Small intestine (tissue), 7 donors: ENCODE measurements at regions not wholly inside any gene's neighbourhood (a gene's known extent, or its start where the extent isn't known, plus 50 kb on each side); places are given as distances from the start of the nearest gene placed in this dataset.

Source experiments
- DNase-seq, 2 donors: peaks; one replicate each; pipeline versions ENCODE4 v3.0.0 to v3.0.0-alpha.2; 2013
- FAIRE-seq: peaks from 2 replicates; lab custom pipeline; 2012; peaks lifted over from hg19 to GRCh38; lab: Jason Lieb, UNC
- H3K27ac ChIP-seq, 3 donors: one replicate each; pipeline ENCODE4 v1.5.1; 2013; ENCODE audit warnings: low read length in 2 of 3, mild to moderate bottlenecking in 2 of 3, control low read depth in 1 of 3, inconsistent platforms in 1 of 3, low read depth in 1 of 3, moderate library complexity in 1 of 3
- H3K27me3 ChIP-seq, 3 donors: one replicate each; pipeline ENCODE4 v1.6.1; 2013; ENCODE audit warnings: low read length in 3 of 3, inconsistent platforms in 1 of 3; ENCODE audit not compliant: control insufficient read depth in 3 of 3, insufficient read depth in 3 of 3
- H3K36me3 ChIP-seq, 3 donors: one replicate each; pipeline ENCODE4 v1.6.1; 2013; ENCODE audit warnings: low read length in 3 of 3, inconsistent platforms in 1 of 3, low read depth in 1 of 3, mild to moderate bottlenecking in 1 of 3, moderate library complexity in 1 of 3; ENCODE audit not compliant: control insufficient read depth in 3 of 3, insufficient read depth in 2 of 3
- H3K4me1 ChIP-seq, 3 donors: one replicate each; pipeline ENCODE4 v1.6.1; 2013; ENCODE audit warnings: low read length in 2 of 3, inconsistent platforms in 1 of 3, low read depth in 1 of 3, mild to moderate bottlenecking in 1 of 3, moderate library complexity in 1 of 3; ENCODE audit not compliant: control insufficient read depth in 3 of 3, insufficient read depth in 2 of 3
- H3K4me3 ChIP-seq, 3 donors: one replicate each; pipeline ENCODE4 v1.5.1; 2013; ENCODE audit warnings: low read length in 3 of 3, control low read depth in 1 of 3, inconsistent platforms in 1 of 3, low read depth in 1 of 3, mild to moderate bottlenecking in 1 of 3, moderate library complexity in 1 of 3
- H3K9me3 ChIP-seq, 2 donors: one replicate each; pipeline ENCODE4 v1.6.1; 2013; ENCODE audit warnings: low read depth in 1 of 2, low read length in 1 of 2; ENCODE audit not compliant: control insufficient read depth in 2 of 2, insufficient read depth in 1 of 2
- WGBS, 3 donors: extraction: QIAGEN DNeasy Blood & Tissue Kit; methylation state at CpG; one replicate each; pipeline ENCODE4 v1.1.7; 2013; 5-methylcytosine and 5-hydroxymethylcytosine counted together
- donor health status: healthy with polysubstance abuse.
- donor health status: control.
- donor health status: control.
- donor health status: Bipolar disorder and iron deficiency.
- donor health status: healthy.

- H3K4me1 ChIP-seq: no peaks in the 10 kb centered on the region
- no peak for FAIRE-seq
- no peak overlapping the region for H3K4me3 ChIP-seq
- no peaks in the 10 kb centered on the region for H3K36me3 ChIP-seq
- no peaks in the 10 kb centered on the region for H3K9me3 ChIP-seq
- H3K27me3 ChIP-seq: no peaks in the 10 kb centered on the region
- H3K27ac ChIP-seq: no peak overlapping the region
- DNase-seq: no peak
- WGBS, 3 donors: 49 to 74% (median 52%) methylated on average over 4 of the region's 4 CpGs
Measured at GRCh38 chr17:14933676-14934075, 331.4 kb downstream of the PMP22 start.

GRCh38 chr17:14926526-14927122, 338.5 kb downstream of the PMP22 start:
- 14% methylated on average over 7 of the region's 7 CpGs for WGBS, 3 donors
- no peaks in the 10 kb centered on the region for H3K36me3 ChIP-seq
- no peaks in the 10 kb centered on the region for H3K27me3 ChIP-seq
- no peaks in the 10 kb centered on the region for H3K9me3 ChIP-seq
- H3K4me1 ChIP-seq: no peaks in the 10 kb centered on the region
- FAIRE-seq (no peak), DNase-seq (peak; percentile 50 to 60)
- no peak overlapping the region for H3K27ac ChIP-seq
- no peak overlapping the region for H3K4me3 ChIP-seq

- WGBS, 3 donors: 54 to 65% (median 62%) methylated on average over 8 of the region's 8 CpGs
- Histone ChIP-seq H3K27me3 (no peaks in the 10 kb centered on the region), H3K27ac (no peak overlapping the region), H3K9me3 (no peaks in the 10 kb centered on the region), H3K4me1 (no peaks in the 10 kb centered on the region), H3K36me3 (no peaks in the 10 kb centered on the region), H3K4me3 (no peak overlapping the region)
- DNase-seq (no peak), FAIRE-seq (no peak)
Measured at GRCh38 chr17:14926073-14926472, 339.1 kb downstream of the PMP22 start.

GRCh38 chr17:14925498-14925897, 339.6 kb downstream of the PMP22 start:
- Histone ChIP-seq H3K36me3 (no peaks in the 10 kb centered on the region), H3K4me3 (no peak overlapping the region), H3K27ac (no peak overlapping the region), H3K27me3 (no peaks in the 10 kb centered on the region), H3K9me3 (no peaks in the 10 kb centered on the region), H3K4me1 (no peaks in the 10 kb centered on the region)
- no peak for DNase-seq
- WGBS, 3 donors: 68 to 82% (median 73%) methylated on average over 2 of the region's 2 CpGs
- FAIRE-seq: no peak

- DNase-seq: no peak
- Histone ChIP-seq H3K27ac (no peak overlapping the region), H3K27me3 (no peaks in the 10 kb centered on the region), H3K4me1 (no peaks in the 10 kb centered on the region), H3K4me3 (no peak overlapping the region), H3K9me3 (no peaks in the 10 kb centered on the region), H3K36me3 (no peaks in the 10 kb centered on the region)
- FAIRE-seq: no peak
- 53 to 64% (median 64%) methylated on average over 3 of the region's 3 CpGs for WGBS, 3 donors
Measured at GRCh38 chr17:14923981-14924380, 341.1 kb downstream of the PMP22 start.

GRCh38 chr17:14922411-14922810, 342.7 kb downstream of the PMP22 start:
- DNase-seq (no peak), FAIRE-seq (no peak)
- WGBS, 3 donors: 31 to 55% (median 37%) methylated on average over 2 of the region's 2 CpGs
- Histone ChIP-seq H3K9me3 (no peaks in the 10 kb centered on the region), H3K27ac (no peak overlapping the region), H3K36me3 (no peaks in the 10 kb centered on the region), H3K4me3 (no peak overlapping the region), H3K4me1 (no peaks in the 10 kb centered on the region), H3K27me3 (no peaks in the 10 kb centered on the region)

- Histone ChIP-seq H3K27ac (no peak overlapping the region), H3K4me1 (no peaks in the 10 kb centered on the region), H3K27me3 (no peaks in the 10 kb centered on the region), H3K36me3 (no peaks in the 10 kb centered on the region), H3K4me3 (no peak overlapping the region), H3K9me3 (no peaks in the 10 kb centered on the region)
- FAIRE-seq: no peak
- DNase-seq: no peak
- 82 to 90% (median 90%) methylated on average over 3 of the region's 3 CpGs for WGBS, 3 donors
Measured at GRCh38 chr17:14921936-14922335, 343.2 kb downstream of the PMP22 start.

- Histone ChIP-seq H3K4me3 (no peak overlapping the region), H3K27me3 (no peaks in the 10 kb centered on the region), H3K27ac (no peak overlapping the region), H3K36me3 (no peaks in the 10 kb centered on the region), H3K9me3 (no peaks in the 10 kb centered on the region), H3K4me1 (no peaks in the 10 kb centered on the region)
- 37 to 53% (median 45%) methylated on average over 5 of the region's 5 CpGs for WGBS, 3 donors
- DNase-seq (no peak), FAIRE-seq (no peak)
Measured at GRCh38 chr17:14919631-14920213, 345.4 kb downstream of the PMP22 start.

- Histone ChIP-seq H3K27me3 (no peaks in the 10 kb centered on the region), H3K27ac (no peak overlapping the region), H3K4me1 (no peaks in the 10 kb centered on the region), H3K36me3 (no peaks in the 10 kb centered on the region), H3K4me3 (no peak overlapping the region), H3K9me3 (no peaks in the 10 kb centered on the region)
- FAIRE-seq (no peak), DNase-seq (no peak)
- WGBS, 3 donors: 47 to 59% (median 51%) methylated on average over 5 of the region's 5 CpGs
Measured at GRCh38 chr17:14919094-14919493, 346.0 kb downstream of the PMP22 start.
